T follicular helper cell (primary cell): ENCODE measurements at regions not wholly inside any gene's neighbourhood (a gene's known extent, or its start where the extent isn't known, plus 50 kb on each side); places are given as distances from the start of the nearest gene placed in this dataset.
"Not testable (repeated sequence)": the region's sequence is repeated elsewhere in the genome, so short reads cannot be mapped to it uniquely, and the experiment has no call there.

Experiments
- DNase-seq: peaks from one replicate; pipeline ENCODE4 v3.0.0-alpha.2; 2020; ENCODE audit warnings: low read depth

DNA sequence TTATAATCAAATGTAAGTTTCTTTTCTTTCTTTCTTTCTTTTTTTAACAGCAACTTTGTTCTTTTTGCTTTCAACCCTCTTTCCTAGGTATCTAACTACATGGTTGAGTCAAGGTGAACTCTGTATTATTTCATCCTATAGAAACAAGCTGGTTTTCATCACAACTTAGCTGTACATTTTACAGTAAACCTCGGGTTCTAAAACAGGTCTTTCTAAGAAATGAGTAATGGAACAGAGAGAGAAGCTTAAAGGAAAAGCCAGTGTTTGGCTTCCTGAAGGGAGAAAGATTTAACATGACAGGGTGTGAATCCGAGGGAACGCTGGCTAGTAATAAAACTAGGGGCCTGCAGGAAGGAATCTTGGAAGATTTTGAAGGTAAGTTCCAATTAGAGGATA is 143.4 kb upstream of the ITGB1 start:
- DNase-seq = no peak

DNA sequence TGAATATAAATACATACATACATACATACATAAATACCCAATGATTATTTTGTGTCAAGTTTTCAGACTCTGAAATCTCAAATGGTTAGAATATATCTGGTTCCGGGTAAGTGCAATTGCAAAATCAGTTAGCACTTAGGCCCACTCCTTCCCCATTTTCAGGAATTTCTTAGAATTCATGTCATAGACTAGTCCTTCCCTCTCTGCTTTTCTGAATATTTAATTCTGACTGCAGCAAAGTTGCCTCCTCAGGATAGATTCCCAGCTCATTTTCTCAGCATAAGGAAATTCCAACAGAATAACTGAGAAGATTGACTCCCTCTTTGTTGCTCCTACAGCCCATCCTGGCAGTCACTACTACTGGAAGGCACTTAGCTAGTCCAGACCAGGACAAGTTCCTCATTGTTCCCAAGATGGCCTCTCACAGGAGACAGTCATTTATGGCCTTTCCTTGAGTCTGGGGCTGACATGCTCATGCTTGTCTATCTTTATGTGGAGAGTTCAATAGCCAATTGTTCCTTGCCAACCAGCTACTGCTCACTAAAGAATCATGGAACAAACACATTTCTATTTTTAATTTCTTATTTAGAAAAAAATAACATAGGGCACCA is 142.9 kb upstream of the ITGB1 start:
- DNase-seq = no peak

DNA sequence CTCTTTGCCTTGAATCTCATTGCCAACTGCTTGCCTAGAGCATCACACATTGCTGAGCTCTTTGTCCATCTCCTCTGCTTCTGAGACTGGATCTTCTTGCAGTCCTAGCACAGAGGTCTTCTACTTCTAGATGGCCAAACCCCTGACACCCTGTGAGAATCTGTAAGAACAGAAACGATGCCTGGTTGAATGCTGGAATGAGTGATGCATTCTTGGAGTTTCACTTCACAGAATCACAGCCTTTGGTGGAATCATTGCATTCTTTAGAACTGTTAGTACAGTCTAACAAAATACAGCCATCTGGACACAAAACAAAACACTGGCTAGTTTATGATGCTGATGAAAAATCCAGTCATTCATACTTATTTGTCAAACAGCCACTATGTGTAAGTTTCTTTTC is 141.7 kb upstream of the ITGB1 start:
- DNase-seq = no peak

DNA sequence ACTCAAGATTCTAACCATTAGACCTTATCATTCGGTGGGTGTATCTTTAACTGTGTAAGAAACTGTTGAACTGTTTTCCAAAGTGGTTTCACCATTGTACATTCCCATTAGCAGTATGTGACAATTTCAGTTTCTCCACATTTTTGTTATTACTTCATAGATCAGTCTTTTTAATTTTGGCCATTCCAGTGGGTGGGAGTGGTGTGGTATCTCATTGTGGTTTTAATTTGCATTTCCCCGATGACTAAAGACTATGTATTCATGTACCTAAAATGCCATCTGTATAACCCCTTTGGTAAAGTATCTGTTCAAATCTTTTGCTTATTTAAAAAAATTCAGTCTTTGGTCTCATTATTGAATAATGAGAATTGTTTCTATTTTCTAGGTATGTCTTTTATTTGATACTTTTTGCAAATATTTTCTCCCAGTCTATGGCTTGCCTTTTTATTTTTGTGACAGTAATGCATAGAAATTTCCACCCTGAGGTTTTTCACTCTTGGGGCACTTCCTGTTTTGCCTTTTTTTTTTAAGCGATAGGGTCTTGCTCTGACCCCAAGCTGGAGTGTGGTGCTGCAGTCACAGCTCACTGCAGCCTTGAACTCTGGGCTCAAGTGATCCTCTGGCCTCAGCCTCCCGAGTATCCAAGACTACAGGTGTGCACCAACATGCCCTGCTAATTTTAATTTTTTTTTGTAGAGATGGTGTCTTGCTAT is 141.1 kb upstream of the ITGB1 start:
- no peak for DNase-seq

DNA sequence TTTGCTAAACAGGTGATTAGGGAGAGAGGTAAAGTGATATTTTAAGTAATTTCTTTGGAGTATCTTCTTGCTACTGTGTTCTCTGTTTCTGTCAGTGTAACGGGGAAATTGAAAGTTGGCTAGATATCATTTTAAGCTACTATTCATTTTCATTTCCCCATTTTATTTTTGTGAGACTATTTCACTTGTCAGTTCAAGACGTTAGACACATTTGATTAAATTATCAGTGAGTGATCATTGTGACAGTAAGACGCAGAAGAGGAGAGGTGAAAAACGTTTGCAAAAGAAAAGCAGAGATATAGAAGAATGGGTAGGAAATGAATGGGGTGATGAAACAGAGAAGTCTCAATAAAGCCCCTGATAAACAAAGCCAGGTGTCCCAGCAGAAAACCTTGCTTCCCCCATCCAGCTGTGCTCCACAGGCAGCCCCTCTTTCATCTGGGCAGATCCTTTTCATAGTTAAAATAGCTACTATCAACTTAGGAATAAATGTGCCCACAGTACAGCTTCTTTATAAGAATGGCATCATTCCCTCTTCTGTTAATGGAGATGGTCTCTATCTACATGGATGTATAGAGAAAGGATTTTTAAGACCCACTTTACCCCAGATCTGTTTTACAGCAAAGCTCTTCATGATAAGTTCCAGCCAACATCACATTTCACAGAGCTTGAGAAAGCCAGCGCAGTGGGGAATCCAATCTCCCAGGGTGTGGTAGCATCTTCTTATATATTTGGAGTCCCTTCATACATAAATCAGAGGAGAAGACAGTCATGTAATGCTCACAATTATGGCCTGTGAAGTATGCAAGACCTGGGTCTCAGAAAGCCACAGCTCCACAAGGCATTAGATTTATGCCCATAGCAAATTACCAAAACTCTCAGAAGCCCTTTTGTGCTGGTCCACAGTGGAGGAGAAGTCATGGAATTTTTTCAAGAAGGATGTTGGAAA is 138.1 kb upstream of the ITGB1 start:
- DNase-seq = no peak

DNA sequence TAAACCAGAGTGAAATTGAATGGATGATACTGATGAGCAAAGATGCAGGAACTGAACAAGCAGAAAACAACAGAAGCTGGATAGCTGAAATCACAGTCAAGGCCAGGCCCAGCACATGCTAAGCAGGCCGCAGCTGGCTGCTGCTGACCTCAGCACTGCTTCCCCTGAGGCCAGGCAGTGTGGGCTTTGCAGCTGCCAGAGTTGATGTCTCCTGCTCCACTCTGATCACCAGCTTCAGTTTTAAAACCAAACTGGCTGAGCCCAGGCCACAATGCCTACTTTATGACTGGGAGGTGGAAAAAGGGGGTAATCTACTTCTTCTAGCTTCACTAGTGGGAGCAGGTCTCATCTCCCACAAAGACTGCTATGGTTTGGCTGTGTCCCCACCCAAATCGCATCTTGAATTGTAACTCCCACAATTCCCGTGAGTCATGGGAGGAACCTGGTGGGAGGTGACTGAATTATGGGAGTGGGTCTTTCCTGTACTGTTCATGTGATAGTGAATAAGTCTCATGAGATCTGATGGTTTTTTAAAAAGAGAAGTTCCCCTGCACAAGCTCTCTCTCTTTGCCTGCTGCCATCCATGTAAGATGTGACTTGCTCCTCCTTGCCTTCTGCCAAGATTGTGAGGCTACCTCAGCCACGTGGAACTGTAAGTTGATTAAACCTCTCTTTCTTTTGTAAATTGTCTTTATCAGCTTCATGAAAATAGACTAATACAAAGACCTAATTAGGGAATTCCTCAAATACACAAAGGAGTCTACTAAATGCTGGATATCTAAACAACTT is 136.4 kb upstream of the ITGB1 start:
- no peak for DNase-seq

DNA sequence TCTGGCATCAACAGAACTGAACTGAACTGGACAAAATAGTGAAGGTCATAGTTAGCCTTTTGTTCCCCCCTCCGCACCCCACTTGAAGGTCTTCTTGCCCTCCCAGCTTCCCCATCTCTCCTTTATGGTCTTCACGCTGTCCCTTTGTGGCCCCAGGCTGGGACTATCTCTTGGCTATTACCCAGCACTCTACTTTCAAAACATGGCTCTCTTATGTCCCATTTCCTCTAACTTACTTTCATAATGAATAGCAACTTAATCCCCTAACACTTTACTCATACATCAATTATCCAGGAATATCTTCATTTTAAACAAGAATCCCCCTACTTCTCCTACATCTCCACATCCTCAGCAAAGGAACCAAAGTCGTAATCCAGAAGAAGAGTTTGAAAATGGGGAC is 135.3 kb upstream of the ITGB1 start:
- DNase-seq = no peak

DNA sequence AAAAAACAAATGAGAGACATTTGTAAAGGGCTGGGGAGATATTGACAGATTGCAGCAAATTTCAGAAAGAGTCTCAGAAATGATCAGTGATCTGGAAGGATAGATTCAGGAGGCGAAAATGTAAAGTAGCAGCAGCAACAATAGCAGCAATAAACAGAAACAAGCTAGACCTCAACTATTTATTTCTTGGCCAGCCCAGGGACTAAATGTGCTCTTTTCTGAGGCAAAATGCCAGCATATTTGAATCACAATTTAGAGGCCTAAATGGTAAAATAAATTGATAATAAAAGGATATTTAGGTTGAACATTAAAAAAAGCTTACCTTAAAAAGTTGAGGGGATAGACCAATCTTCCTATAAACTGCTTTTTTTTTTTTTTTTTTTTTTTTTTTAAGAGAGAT is 134.6 kb upstream of the ITGB1 start:
- no peak for DNase-seq

DNA sequence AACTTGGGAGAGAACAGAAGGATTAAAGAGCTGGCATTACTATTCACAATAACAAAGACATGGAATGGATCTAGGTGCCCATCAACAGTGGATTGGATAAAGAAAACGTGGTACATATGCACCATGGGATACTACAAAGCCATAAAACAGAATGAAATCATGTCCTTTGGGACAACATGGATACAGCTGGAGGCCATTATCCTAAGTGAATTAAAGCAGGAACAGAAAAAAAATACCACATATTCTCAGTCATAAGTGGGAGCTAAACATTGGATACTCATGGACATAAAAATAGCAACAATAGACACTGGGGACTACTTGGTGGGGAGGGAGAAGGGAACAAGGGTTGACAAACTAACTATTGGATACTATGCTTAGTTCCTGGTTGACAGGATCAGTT is 133.2 kb upstream of the ITGB1 start:
- DNase-seq = no peak

DNA sequence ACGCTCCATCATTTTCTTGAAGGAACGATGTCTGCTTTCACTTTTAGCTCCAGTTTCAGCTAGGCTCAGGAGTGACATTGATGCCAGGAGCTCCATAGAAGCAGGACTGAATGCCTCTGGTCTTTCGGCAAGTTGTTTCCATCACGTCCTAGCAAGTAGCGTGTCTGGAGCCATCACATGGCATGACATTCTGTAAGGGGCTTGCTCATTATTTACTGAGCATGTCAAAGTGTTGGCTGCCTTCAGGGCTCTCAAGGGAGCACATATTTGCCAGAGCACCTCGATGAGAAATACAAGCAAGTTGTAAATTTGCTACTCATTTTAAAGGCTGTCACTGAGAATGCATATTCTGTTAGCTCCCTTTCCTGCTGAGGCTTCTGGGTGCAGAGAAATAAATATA is 131.0 kb upstream of the ITGB1 start:
- no peak for DNase-seq

DNA sequence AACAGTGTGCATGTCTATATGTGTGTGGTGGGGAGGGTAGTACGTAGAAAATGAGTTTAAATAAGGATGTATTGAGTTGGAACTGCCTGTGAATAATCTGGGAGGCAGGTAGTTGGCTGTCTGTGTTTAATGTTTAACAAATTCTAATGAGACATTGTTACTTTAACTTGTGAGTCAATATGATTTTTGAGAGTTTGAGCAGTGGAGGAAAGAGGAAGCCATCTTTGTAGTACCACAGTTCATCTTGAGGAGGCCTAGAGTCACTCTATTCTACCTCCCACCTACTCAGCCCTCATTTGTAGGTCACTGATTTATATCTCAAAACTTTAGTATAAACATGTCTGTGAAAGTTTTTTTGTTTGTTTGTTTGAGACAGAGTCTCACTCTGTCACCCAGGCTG is 129.9 kb upstream of the ITGB1 start:
- DNase-seq = no peak

DNA sequence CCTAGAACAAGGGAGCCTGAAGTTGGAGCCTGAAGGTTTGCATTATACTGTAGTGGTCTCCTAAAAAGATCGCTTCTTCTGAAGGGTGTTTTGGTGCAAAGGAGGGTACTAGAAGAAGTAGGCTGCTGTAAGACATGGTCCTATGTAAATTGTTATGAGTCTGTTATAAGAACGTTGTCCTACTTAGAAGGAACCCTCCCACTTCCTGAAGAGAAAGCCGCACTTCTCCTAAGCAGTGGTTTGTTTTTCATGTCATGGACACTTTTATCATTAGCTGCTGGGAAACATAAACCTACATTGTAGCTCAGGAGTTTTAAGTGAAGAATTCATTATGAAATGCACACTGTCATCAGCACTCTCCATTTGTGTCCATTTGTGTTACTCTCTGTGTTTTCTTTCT is 129.1 kb upstream of the ITGB1 start:
- DNase-seq = no peak

DNA sequence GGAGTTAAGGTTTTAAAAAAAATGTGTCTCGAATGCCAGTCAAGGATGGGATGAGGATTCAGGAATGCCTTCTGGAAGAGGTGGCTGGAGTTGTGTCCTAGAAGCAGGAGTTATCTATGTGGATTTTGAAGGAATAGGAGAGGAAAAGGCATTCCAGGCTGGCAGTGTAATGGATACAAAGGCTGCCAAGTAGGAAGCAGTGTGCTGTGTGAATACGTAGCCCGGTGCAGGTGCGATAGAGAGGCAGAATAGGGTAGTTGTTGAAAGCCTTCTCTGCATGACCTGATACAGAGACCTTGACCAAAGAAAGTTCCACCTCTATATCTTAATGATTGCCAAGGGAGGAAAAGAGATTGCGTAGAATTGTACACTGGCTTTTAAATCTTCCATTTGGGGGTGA is 128.1 kb upstream of the ITGB1 start:
- no peak for DNase-seq

DNA sequence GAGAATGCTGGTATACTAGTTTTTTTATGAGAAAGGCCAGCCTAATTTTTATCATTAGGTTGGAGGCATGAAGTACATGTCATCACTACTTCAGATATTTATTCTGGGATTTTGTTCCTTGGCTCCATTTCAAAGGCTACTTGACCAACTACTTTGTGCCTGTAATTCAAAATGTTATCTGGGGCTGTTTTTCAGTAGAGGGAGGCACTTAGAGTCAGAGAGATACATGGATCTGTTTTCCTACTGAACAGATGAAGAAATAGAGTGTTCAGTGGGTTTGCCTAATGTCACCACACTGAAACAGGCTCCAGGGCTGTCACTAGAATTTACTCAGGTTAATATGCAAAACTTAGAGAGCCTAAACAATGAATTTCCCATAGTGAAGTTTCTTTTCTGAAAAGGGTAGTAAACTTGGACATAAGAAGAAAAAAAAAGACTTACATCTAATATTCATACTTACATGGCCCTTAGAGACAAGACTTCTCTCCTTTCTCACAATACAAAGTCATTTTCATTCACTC is 127.3 kb upstream of the ITGB1 start:
- no peak for DNase-seq

DNA sequence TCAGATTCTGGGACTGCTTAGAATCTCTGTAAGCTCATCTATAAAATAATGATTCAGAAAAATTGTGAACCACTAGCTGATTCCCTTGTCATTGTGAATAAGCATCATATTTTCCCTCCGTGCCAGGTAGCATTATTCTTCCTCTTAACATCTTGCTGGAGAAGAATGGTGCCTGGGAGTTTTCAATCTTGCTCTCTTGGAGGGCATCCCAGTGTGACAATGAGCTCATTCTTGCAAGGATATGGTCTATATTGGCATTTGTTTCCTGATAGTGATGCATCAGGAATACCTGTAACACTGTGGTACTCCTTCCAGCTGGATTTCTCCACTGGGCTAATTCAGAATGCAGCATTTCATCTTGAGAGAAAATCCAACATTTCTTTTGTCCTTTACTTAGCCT is 126.4 kb upstream of the ITGB1 start:
- no peak for DNase-seq

DNA sequence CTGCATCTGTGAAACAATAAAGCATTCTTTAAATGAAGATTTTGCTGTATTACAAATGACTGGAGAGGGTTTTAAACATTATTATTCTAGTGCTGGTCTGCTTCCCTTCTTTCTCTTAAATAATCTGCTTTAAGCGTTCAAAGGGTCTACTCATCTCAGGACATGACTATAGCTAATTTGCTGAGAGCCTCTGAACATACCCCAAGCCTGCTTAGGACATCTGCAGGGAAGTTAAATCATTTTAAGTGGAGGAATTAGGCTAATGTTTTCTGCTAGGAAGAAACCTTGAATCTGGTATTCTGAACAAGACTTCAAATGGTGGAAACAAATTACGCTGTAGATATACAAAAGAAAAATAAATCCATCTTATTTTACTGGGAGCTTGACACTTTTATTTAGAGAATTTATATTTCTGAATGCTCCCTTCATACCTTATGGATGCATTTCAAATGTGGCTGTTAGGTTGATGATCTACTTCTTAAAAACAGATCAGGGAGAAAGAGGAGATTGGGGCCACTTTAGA is 124.4 kb upstream of the ITGB1 start:
- DNase-seq = no peak

DNA sequence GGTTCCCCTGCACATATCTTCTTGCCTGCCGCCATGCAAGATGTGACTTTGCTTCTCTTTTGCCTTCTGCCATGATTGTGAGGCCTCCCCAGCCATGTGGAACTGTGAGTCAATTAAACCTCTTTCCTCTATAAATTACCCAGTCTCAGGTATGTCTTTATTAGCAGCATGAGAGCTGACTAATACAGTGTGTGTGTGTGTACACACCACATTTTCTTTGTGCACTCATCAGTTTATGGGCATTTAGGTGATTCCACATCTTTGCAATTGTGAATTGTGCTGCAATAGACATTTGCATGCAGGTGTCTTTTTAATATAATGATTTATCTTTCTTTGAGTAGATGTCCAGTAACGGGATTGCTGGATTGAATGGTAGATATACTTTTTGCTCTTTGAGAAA is 122.4 kb upstream of the ITGB1 start:
- not testable (repeated sequence) for DNase-seq

DNA sequence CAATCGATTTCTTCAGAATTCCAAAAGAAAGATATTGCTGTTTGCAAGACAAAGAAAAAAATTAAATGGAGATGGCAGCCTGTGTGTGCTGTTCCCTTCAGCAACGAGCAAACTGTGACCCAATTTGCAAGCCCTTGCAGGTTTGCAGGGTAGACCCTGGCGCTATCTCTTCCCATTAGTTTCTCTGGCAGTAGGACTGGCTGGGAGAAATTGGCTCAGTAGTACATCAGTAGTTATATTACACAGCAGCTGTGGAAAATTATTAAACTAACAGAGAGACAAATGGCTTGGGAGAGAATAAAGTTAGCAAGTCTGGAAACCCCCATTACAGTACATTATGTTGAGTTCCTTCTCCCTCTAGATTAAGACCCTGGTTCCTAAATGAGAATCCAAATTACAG is 116.4 kb upstream of the ITGB1 start:
- no peak for DNase-seq

DNA sequence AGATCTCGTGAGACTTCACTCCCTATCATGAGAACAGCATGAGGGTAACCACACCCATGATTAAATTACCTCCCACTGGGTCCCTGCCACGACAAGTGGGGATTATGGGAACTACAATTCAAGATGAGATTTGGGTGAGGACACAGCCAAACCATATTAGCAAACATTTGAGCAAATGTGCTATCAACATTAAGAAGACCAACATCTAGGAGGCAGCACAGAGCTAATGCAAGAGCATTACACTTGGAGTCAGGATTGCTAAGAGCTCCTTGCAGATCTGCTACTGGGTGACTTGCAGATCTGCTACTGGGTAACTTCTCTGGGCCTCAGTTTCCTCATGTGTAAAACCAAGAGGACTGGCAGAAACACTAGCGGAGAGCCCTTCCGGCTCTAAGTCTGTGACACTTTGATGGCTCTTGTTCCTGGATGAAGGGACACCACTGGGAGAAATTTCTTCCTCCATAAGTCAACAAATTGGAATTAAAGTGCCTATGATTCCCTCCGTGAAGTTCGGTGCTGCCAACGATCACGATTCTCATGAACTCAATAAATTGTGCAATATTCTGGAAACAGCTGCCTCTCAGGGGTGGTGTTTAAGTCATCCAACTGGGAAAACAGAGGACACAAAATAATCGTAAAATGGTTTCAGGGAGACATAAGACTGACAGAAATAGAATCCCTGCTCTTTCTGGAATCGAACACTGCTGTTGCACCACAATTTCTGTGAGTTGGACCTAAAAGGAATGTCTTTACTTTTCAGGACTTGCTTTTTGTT is 115.8 kb upstream of the ITGB1 start:
- no peak for DNase-seq

DNA sequence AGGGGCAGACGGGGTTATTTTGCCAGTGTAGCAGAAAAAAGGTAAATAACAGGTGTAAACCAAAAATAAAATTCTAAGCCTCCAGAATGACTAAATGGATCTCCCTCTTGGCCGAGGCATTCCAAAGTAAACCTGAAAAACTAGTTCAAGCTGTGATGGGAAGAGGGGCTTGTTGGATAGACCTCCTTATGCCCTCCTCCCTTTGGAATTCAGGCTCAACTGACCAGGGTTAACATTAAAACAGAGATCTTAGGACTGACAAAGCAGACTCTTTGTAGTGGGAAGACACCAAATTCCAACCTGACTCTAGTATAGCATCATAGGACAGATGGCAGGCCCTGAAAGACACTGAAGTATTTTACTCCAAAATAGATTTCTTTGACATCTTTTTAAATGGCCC is 113.8 kb upstream of the ITGB1 start:
- no peak for DNase-seq

DNA sequence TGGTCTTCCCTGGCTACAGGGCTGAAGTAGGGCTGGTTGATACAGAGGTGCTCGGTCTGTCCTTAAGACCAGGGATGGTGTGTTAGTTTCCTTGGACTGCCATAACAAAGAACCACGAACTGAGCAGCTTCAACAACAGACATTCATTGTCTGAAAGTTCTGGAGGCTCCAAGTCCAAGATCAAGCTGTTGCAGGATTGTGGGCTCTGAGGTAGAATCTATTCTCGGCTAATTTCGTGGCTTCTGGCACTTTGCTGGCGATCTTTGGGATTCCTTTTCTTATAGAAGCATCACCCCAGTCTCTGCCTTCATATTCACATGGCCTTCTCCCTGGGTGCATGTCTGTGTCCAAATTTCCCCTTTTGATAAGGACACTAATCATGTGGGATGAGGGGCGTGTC is 112.1 kb upstream of the ITGB1 start:
- DNase-seq = no peak
